ENCODE measurements at regions not wholly inside any gene's neighbourhood (a gene's known extent, or its start where the extent isn't known, plus 50 kb on each side); places are given as distances from the start of the nearest gene placed in this dataset.

GRCh38 chr10:130404476-130405055 lies 268.4 kb downstream of the GLRX3 start:
- no peak for DNase-seq

DNA sequence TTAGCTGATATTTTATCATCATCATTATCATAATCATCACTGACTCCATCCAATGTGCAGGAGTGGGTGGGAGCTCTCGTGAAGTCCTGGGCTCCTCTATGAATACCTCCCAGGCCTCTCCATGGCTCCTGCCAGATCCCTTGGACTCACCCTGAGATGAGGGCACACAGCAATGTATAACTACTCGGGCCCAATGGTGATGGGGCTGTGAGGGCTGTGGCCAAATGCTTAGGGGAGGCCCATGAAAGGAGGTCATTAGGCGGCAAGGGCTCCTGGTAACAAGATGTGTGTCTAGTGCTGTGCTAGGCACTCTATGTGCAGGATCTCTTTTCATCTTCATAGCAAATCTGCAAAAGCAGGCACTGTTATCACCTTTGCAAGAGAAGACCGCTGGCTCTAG lies 270.9 kb downstream of the GLRX3 start:
- no peak for DNase-seq

- no peak for DNase-seq
These were observed 273.1 kb downstream of the GLRX3 start for GRCh38 chr10:130409331-130409730.

DNA sequence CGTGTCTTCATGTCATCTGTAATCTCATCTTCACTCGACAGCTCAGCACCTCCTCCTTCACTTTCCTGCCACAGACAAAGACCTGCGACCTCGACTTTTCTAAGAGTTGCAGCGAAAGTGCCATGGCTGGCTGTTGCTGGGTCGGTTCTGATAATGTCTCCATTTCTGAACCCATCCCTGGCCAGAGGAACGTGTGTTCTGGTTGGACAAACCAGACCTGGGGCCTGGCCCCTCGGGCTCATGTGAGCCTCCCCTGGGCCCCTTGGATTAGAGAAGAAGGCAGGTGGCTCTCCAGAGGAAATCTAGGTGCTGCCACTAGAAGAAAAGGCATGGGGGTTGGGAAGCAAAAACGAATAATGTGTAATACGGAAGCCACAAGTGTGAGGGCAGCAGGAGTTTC lies 273.7 kb downstream of the GLRX3 start:
- no peak for DNase-seq

GRCh38 chr10:130411496-130412085 lies 275.4 kb downstream of the GLRX3 start:
- no peak for DNase-seq

DNA sequence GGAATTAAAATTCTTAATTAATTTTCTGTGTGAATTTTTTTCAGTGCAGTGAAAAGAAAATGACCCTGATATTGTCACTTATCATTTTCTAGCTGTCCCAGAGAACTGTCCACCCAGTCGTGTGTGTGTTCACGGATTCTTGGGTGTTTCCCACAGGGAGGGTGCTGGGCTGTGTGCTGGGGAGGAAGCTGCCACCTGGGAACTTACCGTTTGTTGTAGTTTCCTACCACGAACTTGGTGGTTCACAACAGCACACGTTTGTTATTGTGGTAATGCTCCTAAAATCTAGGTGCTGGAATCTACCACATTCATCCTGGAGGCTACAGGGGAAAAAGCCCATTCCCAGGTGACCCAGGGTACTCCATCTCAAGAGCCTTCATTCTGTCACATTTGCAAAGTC lies 276.1 kb downstream of the GLRX3 start:
- no peak for DNase-seq

DNA sequence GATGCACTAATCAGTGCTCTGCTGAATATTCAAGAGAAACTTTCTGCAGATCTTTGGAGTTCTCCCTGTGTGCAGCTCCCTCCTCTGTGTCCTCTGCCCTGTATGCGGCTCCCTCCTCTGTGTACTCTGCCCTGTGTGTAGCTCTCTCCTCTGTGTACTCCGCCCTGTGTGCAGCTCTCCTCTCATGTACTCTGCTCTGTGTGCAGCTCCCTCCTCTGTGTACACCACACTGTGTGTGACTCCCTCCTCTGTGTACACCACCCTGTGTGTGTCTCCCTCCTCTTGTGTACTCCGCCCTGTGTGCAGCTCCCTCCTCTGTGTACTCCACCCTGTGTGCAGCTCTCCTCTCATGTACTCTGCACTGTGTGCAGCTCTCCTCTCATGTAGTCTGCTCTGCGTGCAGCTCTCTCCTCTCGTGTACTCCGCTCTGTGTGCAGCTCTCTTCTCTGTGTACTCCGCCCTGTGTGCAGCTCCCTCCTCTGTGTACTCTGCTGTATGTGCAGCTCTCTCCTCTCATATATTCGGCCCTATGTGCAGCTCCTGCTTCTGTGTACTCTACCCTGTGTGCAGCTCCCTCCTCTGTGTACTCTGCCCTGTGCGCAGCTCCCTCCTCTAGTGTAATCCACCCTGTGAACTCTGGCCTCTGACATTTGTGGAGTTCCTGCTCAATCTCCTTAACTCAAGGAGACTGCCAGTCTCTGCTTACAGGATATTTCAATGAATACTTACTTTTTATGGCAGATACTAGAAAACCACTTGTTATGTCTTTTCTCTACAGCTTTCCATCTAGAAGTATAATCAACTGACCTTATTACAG lies 280.4 kb downstream of the GLRX3 start:
- no peak for DNase-seq

- DNase-seq: no peak
These were observed 282.5 kb downstream of the GLRX3 start for GRCh38 chr10:130418731-130419130.

- no peak for DNase-seq
These were observed 285.7 kb downstream of the GLRX3 start for GRCh38 chr10:130421909-130422308.

GRCh38 chr10:130422366-130423324 lies 286.5 kb downstream of the GLRX3 start:
- no peak for DNase-seq

DNA sequence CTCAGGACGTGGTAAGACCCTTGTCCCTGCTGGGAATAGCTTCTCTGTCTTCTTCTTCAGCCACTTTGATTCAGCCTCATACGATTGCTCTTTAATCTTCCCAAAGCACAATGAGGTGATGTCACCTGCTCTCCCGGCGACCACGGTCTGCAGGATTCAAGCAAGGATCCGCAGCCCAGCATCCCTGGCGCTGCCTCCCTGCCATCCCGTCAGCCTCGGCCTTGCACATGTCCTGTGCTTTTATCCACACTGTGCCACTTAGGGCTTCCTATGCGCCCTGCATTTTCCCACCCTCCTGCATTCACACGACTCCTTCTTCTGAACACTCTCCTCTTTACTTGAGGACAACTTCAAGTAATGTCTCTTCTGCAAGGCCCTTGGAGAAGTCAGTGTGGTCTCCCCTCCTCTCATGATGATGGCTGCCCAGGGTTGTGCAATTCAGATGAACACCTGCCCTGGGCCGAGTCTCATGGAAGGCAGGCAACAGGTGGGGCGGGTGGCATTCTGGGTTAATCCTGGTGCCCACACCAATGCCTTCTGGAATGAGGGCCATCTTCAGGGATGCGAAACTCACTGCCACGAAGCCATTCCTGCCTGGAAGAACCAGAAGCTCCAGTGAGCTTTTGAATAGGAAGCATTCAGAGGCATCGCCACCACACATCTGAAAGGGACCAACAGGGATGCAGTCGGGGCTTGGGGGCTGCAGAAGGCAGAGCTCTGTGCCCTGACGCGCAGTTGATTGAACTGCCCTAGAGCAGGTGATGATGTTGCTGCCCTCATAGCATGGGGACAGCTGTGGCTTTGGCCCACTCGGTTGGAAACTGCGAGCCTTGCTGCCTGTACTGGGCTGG lies 287.5 kb downstream of the GLRX3 start:
- no peak for DNase-seq

DNA sequence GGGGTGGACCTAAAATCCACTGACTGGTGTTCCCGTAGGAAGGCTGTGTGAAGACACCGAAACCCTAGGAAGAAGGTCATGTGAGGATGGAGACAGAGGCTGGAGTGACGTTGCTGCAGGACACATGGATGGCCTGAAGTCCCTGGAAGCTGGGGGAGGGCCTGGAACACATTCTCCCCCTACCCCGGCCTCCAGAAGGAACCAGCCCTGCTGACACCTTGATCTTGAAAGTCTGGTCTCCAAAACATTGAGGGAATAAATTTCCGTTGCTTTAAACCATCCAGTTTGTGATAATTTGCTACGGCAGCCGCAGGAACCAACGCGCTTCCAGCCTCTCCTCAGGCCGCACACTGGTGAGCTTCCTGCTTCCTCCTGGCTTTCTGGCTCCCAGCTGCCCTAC lies 288.2 kb downstream of the GLRX3 start:
- no peak for DNase-seq

GRCh38 chr10:130425169-130425568 lies 289.0 kb downstream of the GLRX3 start:
- no peak for DNase-seq

GRCh38 chr10:130425881-130426435 lies 289.8 kb downstream of the GLRX3 start:
- DNase-seq: no peak

DNA sequence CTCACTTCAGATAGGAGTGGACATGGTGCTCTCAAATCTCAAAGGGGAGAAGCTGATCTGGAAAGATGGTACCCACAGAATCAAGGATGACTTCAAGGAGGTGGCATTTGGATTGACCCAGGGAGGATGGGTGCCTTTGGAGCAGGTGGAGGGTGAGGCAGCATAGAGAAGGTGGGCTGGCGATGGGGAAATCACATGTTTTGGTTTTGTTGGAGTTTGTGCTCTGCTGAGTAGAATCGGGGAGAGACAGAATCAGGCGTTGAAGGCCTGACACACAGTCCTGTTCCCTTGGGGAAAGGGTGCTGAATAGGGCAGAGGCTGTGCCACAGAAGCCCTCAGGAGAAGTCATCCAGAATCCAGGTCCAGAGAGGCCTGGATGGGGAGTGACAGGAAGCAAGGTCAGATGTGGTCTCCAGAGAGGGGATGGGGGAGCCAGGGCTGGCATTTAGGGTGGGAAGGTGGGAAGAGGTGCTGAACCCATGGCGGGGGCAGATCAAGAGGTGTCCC lies 291.1 kb downstream of the GLRX3 start:
- no peak for DNase-seq

DNA sequence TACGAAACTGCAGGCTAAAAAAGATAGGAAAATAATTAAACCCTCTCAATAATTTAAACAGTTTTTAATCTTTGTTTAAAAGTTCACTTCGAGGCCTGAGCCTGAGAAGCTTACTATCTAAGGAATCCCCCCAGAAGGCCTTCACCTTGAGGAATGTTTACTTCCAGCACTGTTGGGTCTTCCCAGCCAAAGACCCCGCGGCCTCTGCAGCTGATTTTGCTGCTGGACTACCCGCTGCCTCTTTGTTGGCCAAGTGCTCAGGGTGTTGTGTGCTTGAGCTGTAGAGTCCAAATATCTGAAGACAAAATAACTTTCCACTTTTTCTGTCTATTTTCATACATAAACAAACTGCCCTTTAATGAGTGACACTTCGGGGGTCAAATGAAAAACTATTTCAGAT lies 292.7 kb downstream of the GLRX3 start:
- no peak for DNase-seq

- no peak for DNase-seq
These were observed 293.6 kb downstream of the GLRX3 start for GRCh38 chr10:130429809-130430208.

- DNase-seq: no peak
These were observed 294.1 kb downstream of the GLRX3 start for GRCh38 chr10:130430291-130430690.

- DNase-seq: no peak
These were observed 294.9 kb downstream of the GLRX3 start for GRCh38 chr10:130430852-130431704.

DNA sequence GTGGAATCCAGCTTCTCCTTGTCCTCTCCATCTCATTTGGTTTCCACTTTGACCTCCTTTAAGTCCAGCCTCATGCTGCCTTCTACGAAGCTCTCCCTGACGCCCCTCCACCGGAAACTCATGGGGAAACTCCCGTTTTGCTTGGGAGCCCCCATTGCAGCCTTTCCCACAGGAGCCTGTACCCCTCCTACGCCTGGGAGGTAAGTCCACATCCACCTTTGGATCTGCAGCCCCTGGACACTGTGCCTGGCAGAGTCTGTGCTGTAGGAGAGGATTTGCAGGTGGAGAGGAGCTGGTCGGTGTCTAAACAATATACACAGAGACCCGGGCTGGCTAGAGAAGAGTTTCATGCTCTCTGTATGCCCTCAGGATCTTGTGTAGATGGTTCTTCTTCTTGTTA lies 296.1 kb downstream of the GLRX3 start:
- DNase-seq: no peak

GRCh38 chr10:130432850-130433249 lies 296.7 kb downstream of the GLRX3 start:
- DNase-seq: no peak

All from CD4-positive, alpha-beta T cell treated with Interleukin-12 subunit alpha and Interleukin-12 subunit beta, for 1 hour (primary cell).